HG03108 (cell line): ENCODE measurements at regions not wholly inside any gene's neighbourhood (a gene's known extent, or its start where the extent isn't known, plus 50 kb on each side); places are given as distances from the start of the nearest gene placed in this dataset.

Source experiments
- ATAC-seq: cut with Tn5 transposase; IDR thresholded peaks from one replicate; pipeline ENCODE4 v1.9.1; 2021; ENCODE audit warnings: moderate library complexity; ENCODE audit not compliant: unreplicated experiment

- no peak for ATAC-seq
Measured at GRCh38 chr3:3689601-3690375, 109.4 kb upstream of the LRRN1 start.

- no peak for ATAC-seq
Measured at GRCh38 chr3:3686907-3687648, 112.2 kb upstream of the LRRN1 start.

- no peak for ATAC-seq
Measured at GRCh38 chr3:3685721-3686120, 113.5 kb upstream of the LRRN1 start.

GRCh38 chr3:3683261-3683660, 116.0 kb upstream of the LRRN1 start:
- no peak for ATAC-seq

GRCh38 chr3:3675801-3676200, 123.4 kb upstream of the LRRN1 start:
- no peak for ATAC-seq

GRCh38 chr3:3675186-3675585, 124.0 kb upstream of the LRRN1 start:
- ATAC-seq: no peak

- ATAC-seq: peak; percentile 98
Measured at GRCh38 chr3:3666664-3667063, 132.6 kb upstream of the LRRN1 start.

- ATAC-seq: peak; percentile 47
Measured at GRCh38 chr3:3665961-3666640, 133.1 kb upstream of the LRRN1 start.

- ATAC-seq: no peak
Measured at GRCh38 chr3:3665546-3665945, 133.7 kb upstream of the LRRN1 start.

- no peak for ATAC-seq
Measured at GRCh38 chr3:3664935-3665334, 134.3 kb upstream of the LRRN1 start.

- no peak for ATAC-seq
Measured at GRCh38 chr3:3662610-3663009, 136.6 kb upstream of the LRRN1 start.

GRCh38 chr3:3654916-3655315, 144.3 kb upstream of the LRRN1 start:
- no peak for ATAC-seq

GRCh38 chr3:3648988-3649679, 150.1 kb upstream of the LRRN1 start:
- ATAC-seq: no peak

GRCh38 chr3:3646934-3647333, 152.3 kb upstream of the LRRN1 start:
- no peak for ATAC-seq

- ATAC-seq: peak; percentile 61
Measured at GRCh38 chr3:3646103-3646844, 153.0 kb upstream of the LRRN1 start.

GRCh38 chr3:3641877-3642455, 157.3 kb upstream of the LRRN1 start:
- ATAC-seq: no peak

GRCh38 chr3:3639078-3639477, 160.2 kb upstream of the LRRN1 start:
- ATAC-seq: no peak

- ATAC-seq: no peak
Measured at GRCh38 chr3:3636815-3637214, 162.4 kb upstream of the LRRN1 start.

- ATAC-seq: no peak
Measured at GRCh38 chr3:3635109-3635508, 164.1 kb upstream of the LRRN1 start.

- no peak for ATAC-seq
Measured at GRCh38 chr3:3634326-3634725, 164.9 kb upstream of the LRRN1 start.
